A673 (cell line): ENCODE measurements at regions not wholly inside any gene's neighbourhood (a gene's known extent, or its start where the extent isn't known, plus 50 kb on each side); places are given as distances from the start of the nearest gene placed in this dataset.

Experiments used
- EZH2 ChIP-seq: fragments of 200-600 bp; sonication (generic); IDR thresholded peaks from 2 replicates; pipeline ENCODE4 v1.6.1; 2017; ENCODE audit warnings: borderline replicate concordance, low read depth, mild to moderate bottlenecking, mixed read lengths, antibody characterized with exemption, low read length; ENCODE audit not compliant: poor library complexity, severe bottlenecking
- TF ChIP-seq, protein P1 (sequence below): fragments of 300-800, 200-600 bp; sonication (generic); conservative IDR thresholded peaks from 2 replicates; pipeline ENCODE4 v1.5.1; 2017; ENCODE audit warnings: low read depth, mild to moderate bottlenecking, antibody characterized with exemption, low read length, moderate library complexity, mixed read lengths

DNA sequence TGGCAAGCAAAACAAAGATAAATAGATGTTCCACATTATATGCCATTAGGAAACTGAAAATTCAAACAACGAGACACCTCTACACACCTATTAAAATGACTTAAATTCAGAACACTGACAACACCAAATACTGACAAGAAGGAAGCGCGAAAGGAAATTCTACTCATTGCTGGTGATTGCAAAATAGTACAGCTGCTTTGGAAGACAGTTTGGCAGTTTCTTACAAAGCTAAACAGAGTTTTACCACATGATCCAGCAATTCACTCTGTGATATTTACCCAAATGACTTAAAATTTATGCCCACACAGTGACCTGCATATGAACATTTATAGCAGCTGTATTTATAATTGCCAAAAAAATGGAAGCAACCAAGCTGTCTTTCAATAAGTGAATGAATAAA, 232.6 kb downstream of the CASP12 start:
- TF ChIP-seq, protein P1, sequence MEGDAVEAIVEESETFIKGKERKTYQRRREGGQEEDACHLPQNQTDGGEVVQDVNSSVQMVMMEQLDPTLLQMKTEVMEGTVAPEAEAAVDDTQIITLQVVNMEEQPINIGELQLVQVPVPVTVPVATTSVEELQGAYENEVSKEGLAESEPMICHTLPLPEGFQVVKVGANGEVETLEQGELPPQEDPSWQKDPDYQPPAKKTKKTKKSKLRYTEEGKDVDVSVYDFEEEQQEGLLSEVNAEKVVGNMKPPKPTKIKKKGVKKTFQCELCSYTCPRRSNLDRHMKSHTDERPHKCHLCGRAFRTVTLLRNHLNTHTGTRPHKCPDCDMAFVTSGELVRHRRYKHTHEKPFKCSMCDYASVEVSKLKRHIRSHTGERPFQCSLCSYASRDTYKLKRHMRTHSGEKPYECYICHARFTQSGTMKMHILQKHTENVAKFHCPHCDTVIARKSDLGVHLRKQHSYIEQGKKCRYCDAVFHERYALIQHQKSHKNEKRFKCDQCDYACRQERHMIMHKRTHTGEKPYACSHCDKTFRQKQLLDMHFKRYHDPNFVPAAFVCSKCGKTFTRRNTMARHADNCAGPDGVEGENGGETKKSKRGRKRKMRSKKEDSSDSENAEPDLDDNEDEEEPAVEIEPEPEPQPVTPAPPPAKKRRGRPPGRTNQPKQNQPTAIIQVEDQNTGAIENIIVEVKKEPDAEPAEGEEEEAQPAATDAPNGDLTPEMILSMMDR: no peak
- TF ChIP-seq EZH2: no peak
